ENCODE measurements at regions not wholly inside any gene's neighbourhood (a gene's known extent, or its start where the extent isn't known, plus 50 kb on each side); places are given as distances from the start of the nearest gene placed in this dataset.

GRCh38 chr5:30030101-30030500 is 1163.4 kb upstream of the CDH6 start:
- Histone ChIP-seq H3K9me3 (ENCODE audit: low read depth, low read length) (no peaks in the 10 kb centered on the region), H4K20me1 (ENCODE audit: insufficient read depth, low read length) (no peaks in the 10 kb centered on the region), H3K27ac (ENCODE audit: low read depth, low read length) (no peak overlapping the region), H3K27me3 (ENCODE audit: insufficient read depth, low read length) (no peaks in the 10 kb centered on the region), H3K4me2 (ENCODE audit: insufficient read depth, low read length) (no peak overlapping the region), H3K79me2 (ENCODE audit: insufficient read depth, low read length) (no peaks in the 10 kb centered on the region), H3K4me3 (ENCODE audit: insufficient read depth, low read length) (no peak overlapping the region), H3K36me3 (ENCODE audit: insufficient read depth, low read length) (no peaks in the 10 kb centered on the region), H2AFZ (ENCODE audit: low read length) (no peak overlapping the region), H3K4me1 (ENCODE audit: insufficient read depth, low read length) (no peaks in the 10 kb centered on the region)
- DNase-seq (ENCODE audit: insufficient read length, low spot score, missing footprints): no peak
- TF ChIP-seq, protein P1, sequence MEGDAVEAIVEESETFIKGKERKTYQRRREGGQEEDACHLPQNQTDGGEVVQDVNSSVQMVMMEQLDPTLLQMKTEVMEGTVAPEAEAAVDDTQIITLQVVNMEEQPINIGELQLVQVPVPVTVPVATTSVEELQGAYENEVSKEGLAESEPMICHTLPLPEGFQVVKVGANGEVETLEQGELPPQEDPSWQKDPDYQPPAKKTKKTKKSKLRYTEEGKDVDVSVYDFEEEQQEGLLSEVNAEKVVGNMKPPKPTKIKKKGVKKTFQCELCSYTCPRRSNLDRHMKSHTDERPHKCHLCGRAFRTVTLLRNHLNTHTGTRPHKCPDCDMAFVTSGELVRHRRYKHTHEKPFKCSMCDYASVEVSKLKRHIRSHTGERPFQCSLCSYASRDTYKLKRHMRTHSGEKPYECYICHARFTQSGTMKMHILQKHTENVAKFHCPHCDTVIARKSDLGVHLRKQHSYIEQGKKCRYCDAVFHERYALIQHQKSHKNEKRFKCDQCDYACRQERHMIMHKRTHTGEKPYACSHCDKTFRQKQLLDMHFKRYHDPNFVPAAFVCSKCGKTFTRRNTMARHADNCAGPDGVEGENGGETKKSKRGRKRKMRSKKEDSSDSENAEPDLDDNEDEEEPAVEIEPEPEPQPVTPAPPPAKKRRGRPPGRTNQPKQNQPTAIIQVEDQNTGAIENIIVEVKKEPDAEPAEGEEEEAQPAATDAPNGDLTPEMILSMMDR (IDR thresholded peaks at IDR 0.05; ENCODE audit: extremely low read depth, low read depth, low read length): no peak

DNA sequence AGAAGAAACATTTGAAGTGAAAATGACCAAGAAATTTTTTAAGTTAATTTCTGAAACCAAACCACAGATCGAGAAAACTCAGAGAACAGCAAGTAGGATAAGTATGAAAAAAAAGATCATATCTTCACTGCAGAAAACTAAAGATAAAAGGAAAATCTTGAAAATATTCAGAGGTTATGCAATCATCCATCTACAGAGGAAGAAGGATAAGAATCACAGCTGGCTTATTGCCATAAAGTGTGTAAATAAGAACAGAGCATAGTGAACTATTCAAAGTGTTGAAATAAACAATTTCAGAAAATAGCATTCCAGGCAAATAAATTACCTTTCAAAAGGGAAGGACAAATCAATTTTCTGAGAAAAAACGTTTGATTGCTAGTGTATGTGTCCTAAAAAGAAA is 1191.7 kb upstream of the CDH6 start:
- Histone ChIP-seq H3K4me2 (ENCODE audit: insufficient read depth, low read length) (no peak overlapping the region), H3K36me3 (ENCODE audit: insufficient read depth, low read length) (no peaks in the 10 kb centered on the region), H3K79me2 (ENCODE audit: insufficient read depth, low read length) (no peaks in the 10 kb centered on the region), H2AFZ (ENCODE audit: low read length) (no peak overlapping the region), H4K20me1 (ENCODE audit: insufficient read depth, low read length) (no peaks in the 10 kb centered on the region), H3K27ac (ENCODE audit: low read depth, low read length) (no peak overlapping the region), H3K9me3 (ENCODE audit: low read depth, low read length) (no peaks in the 10 kb centered on the region), H3K4me1 (ENCODE audit: insufficient read depth, low read length) (no peaks in the 10 kb centered on the region), H3K4me3 (ENCODE audit: insufficient read depth, low read length) (no peak overlapping the region), H3K27me3 (ENCODE audit: insufficient read depth, low read length) (no peaks in the 10 kb centered on the region)
- TF ChIP-seq, protein P1 (IDR thresholded peaks at IDR 0.05; ENCODE audit: extremely low read depth, low read depth, low read length): no peak
- no peak for DNase-seq (ENCODE audit: insufficient read length, low spot score, missing footprints)

DNA sequence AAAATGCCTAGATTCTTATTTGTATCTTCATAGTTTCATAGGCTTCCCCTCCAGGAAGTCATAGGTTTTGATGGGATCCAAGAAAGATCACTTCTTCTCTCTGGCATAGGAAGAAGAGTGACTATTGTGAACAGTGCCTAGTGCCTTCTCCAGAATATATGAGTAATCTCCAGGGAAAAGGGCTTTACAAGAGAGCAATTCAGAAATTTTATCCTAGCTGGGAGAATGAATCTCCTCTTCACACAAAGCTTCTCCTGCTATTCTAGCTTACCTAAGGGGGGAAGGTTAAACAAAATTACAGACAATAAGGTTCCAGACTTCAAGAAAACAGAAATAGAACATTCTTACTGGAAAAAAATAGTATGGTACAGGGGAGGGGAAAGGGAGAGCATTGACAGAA is 1193.3 kb upstream of the CDH6 start:
- Histone ChIP-seq H3K4me2 (ENCODE audit: insufficient read depth, low read length) (no peak overlapping the region), H3K36me3 (ENCODE audit: insufficient read depth, low read length) (no peaks in the 10 kb centered on the region), H3K4me3 (ENCODE audit: insufficient read depth, low read length) (no peak overlapping the region), H4K20me1 (ENCODE audit: insufficient read depth, low read length) (no peaks in the 10 kb centered on the region), H3K4me1 (ENCODE audit: insufficient read depth, low read length) (no peaks in the 10 kb centered on the region), H3K27me3 (ENCODE audit: insufficient read depth, low read length) (no peaks in the 10 kb centered on the region), H3K79me2 (ENCODE audit: insufficient read depth, low read length) (no peaks in the 10 kb centered on the region), H3K27ac (ENCODE audit: low read depth, low read length) (no peak overlapping the region), H2AFZ (ENCODE audit: low read length) (no peak overlapping the region), H3K9me3 (ENCODE audit: low read depth, low read length) (no peaks in the 10 kb centered on the region)
- TF ChIP-seq, protein P1 (IDR thresholded peaks at IDR 0.05; ENCODE audit: extremely low read depth, low read depth, low read length): no peak
- DNase-seq (ENCODE audit: insufficient read length, low spot score, missing footprints): peak; percentile 5

DNA sequence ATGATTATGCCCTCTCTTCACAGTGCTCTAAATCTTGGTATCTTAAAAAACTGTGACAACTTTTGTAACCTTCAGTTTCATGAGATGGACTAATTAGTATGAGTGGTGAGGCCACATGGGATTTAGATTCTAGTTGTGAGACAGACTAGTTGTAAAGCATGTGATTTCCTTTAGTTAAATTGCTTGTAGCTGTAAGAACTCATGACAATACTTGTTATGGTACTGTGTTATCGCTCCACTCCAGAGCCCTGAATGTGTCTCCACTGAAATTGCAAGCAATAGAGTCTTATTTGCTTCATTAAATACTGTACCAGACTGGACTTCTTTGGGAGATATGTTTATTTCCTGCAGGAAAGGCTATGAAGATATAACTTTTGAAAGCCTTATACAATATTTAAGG is 1198.3 kb upstream of the CDH6 start:
- Histone ChIP-seq H3K79me2 (ENCODE audit: insufficient read depth, low read length) (no peaks in the 10 kb centered on the region), H3K4me1 (ENCODE audit: insufficient read depth, low read length) (no peaks in the 10 kb centered on the region), H3K27ac (ENCODE audit: low read depth, low read length) (no peak overlapping the region), H3K4me2 (ENCODE audit: insufficient read depth, low read length) (no peak overlapping the region), H3K27me3 (ENCODE audit: insufficient read depth, low read length) (no peaks in the 10 kb centered on the region), H3K36me3 (ENCODE audit: insufficient read depth, low read length) (no peaks in the 10 kb centered on the region), H2AFZ (ENCODE audit: low read length) (no peak overlapping the region), H3K9me3 (ENCODE audit: low read depth, low read length) (no peaks in the 10 kb centered on the region), H4K20me1 (ENCODE audit: insufficient read depth, low read length) (no peaks in the 10 kb centered on the region), H3K4me3 (ENCODE audit: insufficient read depth, low read length) (no peak overlapping the region)
- TF ChIP-seq, protein P1 (IDR thresholded peaks at IDR 0.05; ENCODE audit: extremely low read depth, low read depth, low read length): no peak
- no peak for DNase-seq (ENCODE audit: insufficient read length, low spot score, missing footprints)

Measured in osteoblast (primary cell).